ENCODE measurements at regions not wholly inside any gene's neighbourhood (a gene's known extent, or its start where the extent isn't known, plus 50 kb on each side); places are given as distances from the start of the nearest gene placed in this dataset.

DNA sequence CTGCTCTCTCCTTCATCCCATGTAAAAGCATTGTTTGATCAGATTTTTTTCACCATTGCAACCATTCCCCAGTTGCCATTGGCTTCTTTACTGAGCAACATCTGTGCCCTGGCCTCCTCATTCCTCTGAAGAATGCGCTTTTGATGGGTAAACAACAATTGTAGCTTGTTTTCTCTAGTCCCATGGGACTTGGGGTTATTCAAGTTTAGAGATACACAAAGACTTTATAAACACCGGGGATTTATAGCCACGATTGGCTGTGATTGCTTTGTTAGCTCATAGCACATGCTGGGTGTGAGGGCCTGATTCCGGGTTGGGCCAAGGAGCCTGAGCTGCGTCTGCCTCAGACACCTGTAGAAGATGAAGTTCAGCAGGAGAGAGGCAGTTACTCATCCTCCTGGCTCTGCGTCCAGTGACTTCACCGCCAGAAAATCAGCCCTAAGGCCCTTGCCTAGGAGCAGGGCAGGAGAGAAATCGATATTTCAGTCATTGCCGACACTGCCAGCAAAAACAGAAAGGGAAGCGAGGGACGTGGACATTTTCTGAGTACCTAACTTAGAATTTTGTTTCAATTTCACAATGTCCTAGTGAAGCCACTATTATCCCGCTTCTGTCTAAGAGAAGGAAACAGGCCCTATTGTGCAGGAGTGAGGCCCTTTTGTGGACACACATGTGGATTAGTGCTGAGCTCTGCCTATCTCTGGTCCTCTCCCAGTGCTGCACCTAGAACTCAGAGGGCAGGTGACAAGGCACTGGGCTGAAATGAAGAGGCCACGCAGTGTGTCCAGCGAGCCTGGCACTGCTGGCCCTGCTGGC, 159.8 kb upstream of the USP24 start:
- intact Hi-C loops (cut with DNase I), result loop anchor here (2.0 to 10.0 kb wide), 6 partner anchors 87 to 1210 kb away; no protein-coding TSS in a partner anchor
- Histone ChIP-seq H3K27me3 (replicated peaks; ENCODE audit: insufficient read depth) (no peaks in the 10 kb centered on the region), H3K36me3 (no peaks in the 10 kb centered on the region), H3K27ac (peak overlapping the region; percentile 14 to 58), H3K9me3 (no peaks in the 10 kb centered on the region), H3K4me1 (replicated peaks) (no peaks in the 10 kb centered on the region), H3K4me3 (no peak overlapping the region)
- 74% methylated on average over 14 of the region's 14 CpGs for WGBS
- TF ChIP-seq POLR2AphosphoS5 (IDR thresholded peaks at IDR 0.05), result no peak
- no peak for TF ChIP-seq POLR2A (IDR thresholded peaks at IDR 0.05)
- no peak for DNase-seq (ENCODE audit: low spot score)

DNA sequence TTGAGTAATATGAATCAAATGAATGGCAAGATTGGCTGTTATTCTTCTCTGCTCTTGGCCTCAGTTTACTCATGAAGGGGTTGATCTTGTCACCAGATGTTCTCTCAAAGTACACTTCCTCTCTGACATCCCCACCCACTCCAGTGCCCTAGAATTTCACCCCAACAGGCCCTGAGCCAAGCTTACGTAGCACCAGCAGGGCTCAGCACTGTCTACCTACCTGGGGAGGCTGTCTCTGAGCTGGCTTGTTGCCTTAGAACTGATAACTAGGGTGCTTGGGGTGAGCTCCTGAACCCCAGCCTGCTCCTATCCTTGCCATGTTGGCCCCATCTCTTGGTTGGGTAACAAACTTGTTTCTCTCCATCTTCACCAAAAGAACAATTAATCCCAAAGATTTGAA, 159.1 kb upstream of the USP24 start:
- 93% methylated on average over 1 of the region's 1 CpG for WGBS
- Histone ChIP-seq H3K4me1 (replicated peaks) (no peaks in the 10 kb centered on the region), H3K9me3 (no peaks in the 10 kb centered on the region), H3K36me3 (no peaks in the 10 kb centered on the region), H3K27me3 (replicated peaks; ENCODE audit: insufficient read depth) (no peaks in the 10 kb centered on the region), H3K4me3 (no peak overlapping the region), H3K27ac (no peak overlapping the region)
- DNase-seq (ENCODE audit: low spot score), result no peak
- no peak for TF ChIP-seq POLR2AphosphoS5 (IDR thresholded peaks at IDR 0.05)
- TF ChIP-seq, protein P1, sequence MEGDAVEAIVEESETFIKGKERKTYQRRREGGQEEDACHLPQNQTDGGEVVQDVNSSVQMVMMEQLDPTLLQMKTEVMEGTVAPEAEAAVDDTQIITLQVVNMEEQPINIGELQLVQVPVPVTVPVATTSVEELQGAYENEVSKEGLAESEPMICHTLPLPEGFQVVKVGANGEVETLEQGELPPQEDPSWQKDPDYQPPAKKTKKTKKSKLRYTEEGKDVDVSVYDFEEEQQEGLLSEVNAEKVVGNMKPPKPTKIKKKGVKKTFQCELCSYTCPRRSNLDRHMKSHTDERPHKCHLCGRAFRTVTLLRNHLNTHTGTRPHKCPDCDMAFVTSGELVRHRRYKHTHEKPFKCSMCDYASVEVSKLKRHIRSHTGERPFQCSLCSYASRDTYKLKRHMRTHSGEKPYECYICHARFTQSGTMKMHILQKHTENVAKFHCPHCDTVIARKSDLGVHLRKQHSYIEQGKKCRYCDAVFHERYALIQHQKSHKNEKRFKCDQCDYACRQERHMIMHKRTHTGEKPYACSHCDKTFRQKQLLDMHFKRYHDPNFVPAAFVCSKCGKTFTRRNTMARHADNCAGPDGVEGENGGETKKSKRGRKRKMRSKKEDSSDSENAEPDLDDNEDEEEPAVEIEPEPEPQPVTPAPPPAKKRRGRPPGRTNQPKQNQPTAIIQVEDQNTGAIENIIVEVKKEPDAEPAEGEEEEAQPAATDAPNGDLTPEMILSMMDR (IDR thresholded peaks at IDR 0.05), result no peak
- TF ChIP-seq POLR2A (IDR thresholded peaks at IDR 0.05), result no peak
- intact Hi-C loops (cut with DNase I), result loop anchor here (2.0 to 10.0 kb wide), 2 partner anchors 1021 to 1211 kb away; no protein-coding TSS in a partner anchor

DNA sequence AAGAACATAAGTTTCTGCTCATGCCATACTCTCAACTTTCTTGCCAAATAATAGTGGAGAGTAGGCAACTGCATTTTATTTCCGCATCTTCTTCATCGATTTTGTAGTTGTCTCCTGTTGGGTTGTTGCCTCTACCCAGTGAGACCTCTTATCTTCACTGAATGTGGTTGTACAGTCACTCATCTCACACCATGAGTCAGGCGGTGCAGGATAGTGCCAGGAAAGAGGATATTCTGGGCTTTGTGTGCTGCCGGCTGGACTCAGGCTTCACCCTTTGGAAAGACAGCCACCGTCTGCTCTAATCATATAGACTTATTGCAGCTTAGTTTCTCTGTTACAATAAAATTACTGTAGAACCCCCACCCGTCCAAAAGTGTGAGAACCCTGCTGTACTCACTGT, 154.3 kb upstream of the USP24 start:
- Histone ChIP-seq H3K4me1 (replicated peaks) (no peaks in the 10 kb centered on the region), H3K4me3 (no peak overlapping the region), H3K9me3 (no peaks in the 10 kb centered on the region), H3K27me3 (replicated peaks; ENCODE audit: insufficient read depth) (no peaks in the 10 kb centered on the region), H3K36me3 (no peaks in the 10 kb centered on the region), H3K27ac (no peak overlapping the region)
- WGBS, result 78% methylated on average over 6 of the region's 6 CpGs
- DNase-seq (ENCODE audit: low spot score), result no peak
- no peak for TF ChIP-seq POLR2A (IDR thresholded peaks at IDR 0.05)
- TF ChIP-seq, protein P1 (IDR thresholded peaks at IDR 0.05), result no peak
- TF ChIP-seq POLR2AphosphoS5 (IDR thresholded peaks at IDR 0.05), result no peak
- intact Hi-C loops (cut with DNase I), result no loop called here

DNA sequence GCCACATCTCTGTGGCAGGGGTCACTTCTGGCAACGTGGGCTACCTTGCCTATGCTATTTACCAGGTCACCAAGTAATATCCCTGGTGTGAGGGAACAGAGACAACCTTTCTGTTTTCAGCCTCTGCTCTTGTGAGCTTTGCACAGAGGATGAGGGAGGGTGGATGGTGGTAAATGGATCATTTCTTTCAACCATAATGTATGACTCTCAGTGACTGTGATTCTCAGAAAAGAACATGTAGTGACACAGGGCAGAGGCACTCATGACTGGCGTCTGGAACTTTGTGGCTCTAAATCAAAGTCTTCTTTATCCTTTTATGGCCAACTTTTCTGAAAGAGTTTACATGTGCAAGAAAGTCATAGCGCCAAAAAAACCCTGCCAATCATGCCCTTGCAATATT, 153.5 kb upstream of the USP24 start:
- no peak overlapping the region for H3K27ac ChIP-seq
- intact Hi-C loops (cut with DNase I), result no loop called here
- no peaks in the 10 kb centered on the region for H3K36me3 ChIP-seq
- WGBS, result 70% methylated on average over 3 of the region's 3 CpGs
- H3K4me1 ChIP-seq (replicated peaks), result no peaks in the 10 kb centered on the region
- TF ChIP-seq, protein P1 (IDR thresholded peaks at IDR 0.05), result no peak
- no peak for TF ChIP-seq POLR2A (IDR thresholded peaks at IDR 0.05)
- TF ChIP-seq POLR2AphosphoS5 (IDR thresholded peaks at IDR 0.05), result no peak
- DNase-seq (ENCODE audit: low spot score), result no peak
- H3K4me3 ChIP-seq, result no peak overlapping the region
- H3K9me3 ChIP-seq, result no peaks in the 10 kb centered on the region
- H3K27me3 ChIP-seq (replicated peaks; ENCODE audit: insufficient read depth), result no peaks in the 10 kb centered on the region

DNA sequence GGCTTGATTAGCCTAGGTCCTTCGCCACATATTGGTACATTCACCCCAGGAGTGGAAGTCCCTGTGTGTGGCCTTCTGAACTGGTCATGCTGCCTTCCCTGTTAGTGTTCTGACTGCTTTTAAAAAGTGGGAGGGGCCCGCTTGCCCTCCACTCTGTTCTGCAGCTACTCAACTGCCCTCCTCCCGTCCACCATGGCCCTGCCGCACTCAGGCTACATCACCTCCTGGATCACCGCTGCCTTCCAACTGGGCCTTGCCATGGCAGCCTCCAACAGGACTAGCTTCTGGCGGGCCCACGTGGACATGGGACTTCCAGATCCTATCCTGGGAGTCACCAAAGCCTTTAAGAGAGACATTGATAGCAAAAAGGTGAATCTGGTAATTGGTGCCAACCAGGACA, 152.1 kb upstream of the USP24 start:
- TF ChIP-seq, protein P1 (IDR thresholded peaks at IDR 0.05), result no peak
- no peak for TF ChIP-seq POLR2A (IDR thresholded peaks at IDR 0.05)
- no peak for TF ChIP-seq POLR2AphosphoS5 (IDR thresholded peaks at IDR 0.05)
- intact Hi-C loops (cut with DNase I), result no loop called here
- no peak overlapping the region for H3K27ac ChIP-seq
- no peaks in the 10 kb centered on the region for H3K9me3 ChIP-seq
- no peak for DNase-seq (ENCODE audit: low spot score)
- H3K4me1 ChIP-seq (replicated peaks), result no peaks in the 10 kb centered on the region
- WGBS, result 83% methylated on average over 7 of the region's 7 CpGs
- no peaks in the 10 kb centered on the region for H3K36me3 ChIP-seq
- H3K27me3 ChIP-seq (replicated peaks; ENCODE audit: insufficient read depth), result no peaks in the 10 kb centered on the region
- no peak overlapping the region for H3K4me3 ChIP-seq

All from prostate gland (tissue), 2 donors.